Smooth muscle cell (in vitro differentiated cells): ENCODE measurements at regions not wholly inside any gene's neighbourhood (a gene's known extent, or its start where the extent isn't known, plus 50 kb on each side); places are given as distances from the start of the nearest gene placed in this dataset.

Source experiments
- DNase-seq: peaks from one replicate; lab custom pipeline; 2025; ENCODE audit not compliant: unreplicated experiment; lab: John Stamatoyannopoulos, UW
- H2AFZ ChIP-seq: fragments of 200-600 bp; sonication (generic); 2 replicates; pipeline ENCODE4 v1.6.0; 2016; ENCODE audit warnings: antibody characterized with exemption, low read depth, mild to moderate bottlenecking
- H3F3A ChIP-seq: fragments of 200-600 bp; sonication (generic); 2 replicates; pipeline ENCODE4 v1.6.0; 2017; ENCODE audit warnings: antibody characterized with exemption, low read depth
- H3K27ac ChIP-seq: fragments of 200-600 bp; sonication (generic); 2 replicates; pipeline ENCODE4 v1.5.1; 2016; ENCODE audit warnings: low read depth, mild to moderate bottlenecking
- H3K27me3 ChIP-seq: fragments of 200-600 bp; sonication (generic); 2 replicates; pipeline ENCODE4 v1.6.1; 2016; ENCODE audit warnings: low read depth, mild to moderate bottlenecking
- H3K36me3 ChIP-seq: fragments of 200-600 bp; sonication (generic); 2 replicates; pipeline ENCODE4 v1.5.1; 2016; ENCODE audit warnings: low read depth
- H3K4me1 ChIP-seq: fragments of 200-600 bp; sonication (generic); 2 replicates; pipeline ENCODE4 v1.5.1; 2016; ENCODE audit warnings: low read depth
- H3K4me2 ChIP-seq: fragments of 200-600 bp; sonication (generic); 2 replicates; pipeline ENCODE4 v1.6.0; 2016; ENCODE audit warnings: mild to moderate bottlenecking
- H3K4me3 ChIP-seq: fragments of 200-600 bp; sonication (generic); 2 replicates; pipeline ENCODE4 v1.5.1; 2016; ENCODE audit warnings: mild to moderate bottlenecking
- H3K79me2 ChIP-seq: fragments of 200-600 bp; sonication (generic); 2 replicates; pipeline ENCODE4 v1.6.0; 2016; ENCODE audit warnings: low read depth, mild to moderate bottlenecking
- H3K9ac ChIP-seq: fragments of 200-600 bp; sonication (generic); 2 replicates; pipeline ENCODE4 v1.6.0; 2016; ENCODE audit warnings: low read depth
- H3K9me3 ChIP-seq: fragments of 200-600 bp; sonication (generic); replicated peaks from 2 replicates; pipeline ENCODE4 v1.5.1; 2016; ENCODE audit warnings: low read depth
- H4K20me1 ChIP-seq: fragments of 200-600 bp; sonication (generic); 2 replicates; pipeline ENCODE4 v1.6.0; 2016; ENCODE audit warnings: low read depth
- WGBS: methylation state at CpG from one replicate; pipeline ENCODE4 v1.1.7; 2016; ENCODE audit warnings: low lambda C conversion rate; 5-methylcytosine and 5-hydroxymethylcytosine counted together
- TF ChIP-seq, protein P1 (sequence below): fragments of 200-600 bp; sonication (generic); IDR thresholded peaks from 2 replicates; pipeline ENCODE4 v1.5.1; 2017; ENCODE audit warnings: borderline replicate concordance, mild to moderate bottlenecking, antibody characterized with exemption; ENCODE audit not compliant: insufficient read depth, poor library complexity, severe bottlenecking

DNA sequence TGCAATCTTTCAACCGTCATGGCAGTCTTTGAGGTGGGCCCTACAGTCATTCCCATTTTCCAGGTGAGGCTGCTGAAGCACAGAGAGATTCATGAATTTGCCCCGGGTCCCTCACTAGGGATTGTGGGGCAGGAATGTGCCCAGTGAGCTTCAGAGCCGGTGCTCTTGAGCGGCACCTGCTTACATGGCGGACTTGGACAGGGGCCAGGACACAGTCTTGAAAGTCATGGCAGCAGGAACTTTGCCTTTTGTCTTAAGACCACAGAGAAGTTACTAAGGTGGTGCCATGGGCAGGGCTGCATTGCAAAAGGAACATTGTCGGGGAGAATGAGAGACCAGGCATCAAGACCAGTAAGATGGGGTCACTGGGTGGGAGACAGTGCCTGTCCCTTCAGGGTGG, 363.4 kb downstream of the FOXL1 start:
- H3K36me3 ChIP-seq = no peaks in the 10 kb centered on the region
- no peak for DNase-seq
- no peak overlapping the region for H3K4me2 ChIP-seq
- 97% methylated on average over 6 of the region's 6 CpGs for WGBS
- H3K4me1 ChIP-seq = peaks cover 8% of the 10 kb centered on the region
- H4K20me1 ChIP-seq = no peaks in the 10 kb centered on the region
- no peaks in the 10 kb centered on the region for H3K79me2 ChIP-seq
- H3F3A ChIP-seq = no peaks in the 10 kb centered on the region
- H2AFZ ChIP-seq = no peak overlapping the region
- TF ChIP-seq, protein P1, sequence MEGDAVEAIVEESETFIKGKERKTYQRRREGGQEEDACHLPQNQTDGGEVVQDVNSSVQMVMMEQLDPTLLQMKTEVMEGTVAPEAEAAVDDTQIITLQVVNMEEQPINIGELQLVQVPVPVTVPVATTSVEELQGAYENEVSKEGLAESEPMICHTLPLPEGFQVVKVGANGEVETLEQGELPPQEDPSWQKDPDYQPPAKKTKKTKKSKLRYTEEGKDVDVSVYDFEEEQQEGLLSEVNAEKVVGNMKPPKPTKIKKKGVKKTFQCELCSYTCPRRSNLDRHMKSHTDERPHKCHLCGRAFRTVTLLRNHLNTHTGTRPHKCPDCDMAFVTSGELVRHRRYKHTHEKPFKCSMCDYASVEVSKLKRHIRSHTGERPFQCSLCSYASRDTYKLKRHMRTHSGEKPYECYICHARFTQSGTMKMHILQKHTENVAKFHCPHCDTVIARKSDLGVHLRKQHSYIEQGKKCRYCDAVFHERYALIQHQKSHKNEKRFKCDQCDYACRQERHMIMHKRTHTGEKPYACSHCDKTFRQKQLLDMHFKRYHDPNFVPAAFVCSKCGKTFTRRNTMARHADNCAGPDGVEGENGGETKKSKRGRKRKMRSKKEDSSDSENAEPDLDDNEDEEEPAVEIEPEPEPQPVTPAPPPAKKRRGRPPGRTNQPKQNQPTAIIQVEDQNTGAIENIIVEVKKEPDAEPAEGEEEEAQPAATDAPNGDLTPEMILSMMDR = no peak
- H3K9ac ChIP-seq = no peak overlapping the region
- no peak overlapping the region for H3K27ac ChIP-seq
- H3K9me3 ChIP-seq = peaks cover 5% of the 10 kb centered on the region
- no peak overlapping the region for H3K4me3 ChIP-seq
- H3K27me3 ChIP-seq = no peaks in the 10 kb centered on the region

GRCh38 chr16:86942151-86943051, 364.1 kb downstream of the FOXL1 start:
- Histone ChIP-seq H3K4me1 (peaks cover 10% of the 10 kb centered on the region), H3K27me3 (no peaks in the 10 kb centered on the region), H3K79me2 (no peaks in the 10 kb centered on the region), H3K9ac (no peak overlapping the region), H2AFZ (no peak overlapping the region), H3F3A (no peaks in the 10 kb centered on the region), H3K27ac (no peak overlapping the region), H3K4me3 (no peak overlapping the region), H3K36me3 (no peaks in the 10 kb centered on the region), H3K9me3 (peaks cover 5% of the 10 kb centered on the region), H4K20me1 (no peaks in the 10 kb centered on the region), H3K4me2 (no peak overlapping the region)
- 81% methylated on average over 21 of the region's 21 CpGs for WGBS
- TF ChIP-seq, protein P1 = no peak
- no peak for DNase-seq

DNA sequence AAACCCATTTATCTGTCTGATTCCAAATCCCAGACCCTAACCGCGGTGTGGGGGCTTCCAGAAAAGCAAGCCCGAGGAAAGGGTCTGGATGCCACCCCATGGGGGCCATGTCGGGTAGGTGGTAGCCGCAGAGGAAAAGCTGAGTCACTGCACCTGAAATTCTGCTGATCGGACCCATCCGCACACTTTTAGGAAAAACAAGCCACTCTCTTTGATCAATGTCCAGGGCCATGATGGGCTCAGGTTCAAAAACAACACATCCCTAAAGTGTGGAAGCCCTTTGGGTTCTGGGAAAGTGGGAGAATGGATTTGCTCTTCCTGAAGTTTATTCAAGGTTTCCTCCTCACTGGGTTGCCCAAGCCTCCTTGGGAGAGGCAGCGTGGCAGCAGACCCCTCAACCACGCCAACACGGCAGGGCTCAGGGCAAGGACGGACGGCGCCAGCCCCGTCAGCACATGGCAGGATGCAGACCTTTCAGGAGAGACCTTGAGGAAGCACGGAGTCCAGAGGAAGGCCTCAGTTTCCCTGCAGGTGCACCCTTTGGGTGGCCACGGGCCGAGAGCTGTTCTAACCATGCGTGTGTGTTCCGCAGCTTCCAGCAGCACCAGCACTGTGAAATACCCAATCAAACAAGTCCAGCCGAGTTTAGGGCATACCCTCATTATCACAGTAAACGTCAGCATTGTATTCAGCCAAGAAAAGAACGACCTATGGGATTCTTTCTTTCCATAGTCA, 367.0 kb downstream of the FOXL1 start:
- no peak overlapping the region for H3K4me3 ChIP-seq
- H3K4me1 ChIP-seq = peaks cover 10% of the 10 kb centered on the region
- no peaks in the 10 kb centered on the region for H4K20me1 ChIP-seq
- peaks cover 4% of the 10 kb centered on the region for H3K9me3 ChIP-seq
- 94% methylated on average over 22 of the region's 22 CpGs for WGBS
- no peak for DNase-seq
- no peak overlapping the region for H3K27ac ChIP-seq
- no peak overlapping the region for H3K4me2 ChIP-seq
- no peak overlapping the region for H2AFZ ChIP-seq
- no peaks in the 10 kb centered on the region for H3K27me3 ChIP-seq
- no peaks in the 10 kb centered on the region for H3K79me2 ChIP-seq
- no peaks in the 10 kb centered on the region for H3K36me3 ChIP-seq
- no peaks in the 10 kb centered on the region for H3F3A ChIP-seq
- H3K9ac ChIP-seq = no peak overlapping the region
- TF ChIP-seq, protein P1 = no peak
